IMR-90 (cell line): ENCODE measurements at regions not wholly inside any gene's neighbourhood (a gene's known extent, or its start where the extent isn't known, plus 50 kb on each side); places are given as distances from the start of the nearest gene placed in this dataset.

Experiments used
- ATAC-seq: fragments of 200-7000 bp; cut with Tn5 transposase; 2 replicates; pipeline ENCODE4 v1.9.1; 2020; ENCODE audit warnings: low read depth, mild to moderate bottlenecking, moderate library complexity
- BruUV-seq: library from RNA; stranded (reverse); fragments of 400-500 nt; replicated peaks from 2 replicates; lab custom pipeline; 2021; lab: Mats Ljungman, UMichigan
- CTCF ChIA-PET: fragments of 300-600 bp; formaldehyde crosslinking; extraction: SDS; loops from one replicate; lab custom pipeline; 2021; ENCODE audit warnings: antibody characterized with exemption; lab: Yijun Ruan, JAX
- POLR2A ChIA-PET: fragments of 300-600 bp; sonication (Branson Sonifier 250); formaldehyde crosslinking; loops from one replicate; lab custom pipeline; 2022; ENCODE audit warnings: antibody characterized with exemption; ENCODE audit not compliant: unreplicated experiment; lab: Charles Lee
- DNase-seq: peaks from one replicate; pipeline ENCODE4 v3.0.0; 2013
- H2AFZ ChIP-seq: replicated peaks from 2 replicates; pipeline ENCODE3; 2013; ENCODE audit warnings: low read length, mild to moderate bottlenecking; ENCODE audit not compliant: poor library complexity
- H2AK5ac ChIP-seq: 2 replicates; pipeline ENCODE4 v1.6.1; 2013; ENCODE audit warnings: low read depth, low read length, inconsistent platforms
- H2AK9ac ChIP-seq: replicated peaks from 2 replicates; pipeline ENCODE3; 2013; ENCODE audit warnings: mild to moderate bottlenecking, low read depth, low read length, moderate library complexity; ENCODE audit not compliant: poor library complexity
- H2BK120ac ChIP-seq: 2 replicates; pipeline ENCODE4 v1.6.1; 2013; ENCODE audit warnings: low read depth, low read length, inconsistent platforms
- H2BK15ac ChIP-seq: 3 replicates; pipeline ENCODE4 v1.6.1; 2013; ENCODE audit warnings: low read depth, low read length, inconsistent platforms
- H2BK20ac ChIP-seq: 2 replicates; pipeline ENCODE4 v1.6.1; 2013; ENCODE audit warnings: low read depth, mild to moderate bottlenecking, inconsistent platforms, low read length, moderate library complexity
- H2BK5ac ChIP-seq: 2 replicates; pipeline ENCODE4 v1.6.1; 2013; ENCODE audit warnings: mild to moderate bottlenecking, low read depth, low read length, inconsistent platforms; ENCODE audit not compliant: poor library complexity, severe bottlenecking
- H3K14ac ChIP-seq: replicated peaks from 2 replicates; pipeline ENCODE4 v1.6.1; 2013; ENCODE audit warnings: low read depth, low read length, inconsistent platforms
- H3K18ac ChIP-seq: 2 replicates; pipeline ENCODE4 v1.6.1; 2013; ENCODE audit warnings: low read depth, low read length, control low read depth
- H3K23ac ChIP-seq: 2 replicates; pipeline ENCODE4 v1.6.1; 2013; ENCODE audit warnings: low read depth, low read length, inconsistent platforms
- H3K27ac ChIP-seq: 2 replicates; pipeline ENCODE4 v1.5.1; 2013; ENCODE audit warnings: mild to moderate bottlenecking, control low read depth, low read length; ENCODE audit not compliant: insufficient read depth
- H3K27me3 ChIP-seq: 2 replicates; pipeline ENCODE4 v1.6.1; 2013; ENCODE audit warnings: low read length; ENCODE audit not compliant: control insufficient read depth, insufficient read depth
- H3K36me3 ChIP-seq: 2 replicates; pipeline ENCODE4 v1.6.1; 2013; ENCODE audit warnings: low read length, mixed read lengths; ENCODE audit not compliant: control insufficient read depth, insufficient read depth
- H3K4ac ChIP-seq: 2 replicates; pipeline ENCODE4 v1.6.1; 2013; ENCODE audit warnings: low read depth, low read length, inconsistent platforms
- H3K4me1 ChIP-seq: 2 replicates; pipeline ENCODE4 v1.6.1; 2013; ENCODE audit warnings: low read length, mixed read lengths; ENCODE audit not compliant: control insufficient read depth, insufficient read depth
- H3K4me2 ChIP-seq: 2 replicates; pipeline ENCODE4 v1.6.1; 2013; ENCODE audit warnings: low read depth, mild to moderate bottlenecking, control low read depth, low read length, moderate library complexity
- H3K4me3 ChIP-seq: 2 replicates; pipeline ENCODE4 v1.5.1; 2013; ENCODE audit warnings: low read depth, mild to moderate bottlenecking, control low read depth, low read length, moderate library complexity; ENCODE audit not compliant: insufficient read depth
- H3K56ac ChIP-seq: 2 replicates; pipeline ENCODE4 v1.6.1; 2013; ENCODE audit warnings: low read length, inconsistent platforms; ENCODE audit not compliant: insufficient read depth; ENCODE audit errors: extremely low read depth
- H3K79me1 ChIP-seq, 2 experiments: 2 replicates each; pipeline ENCODE4 v1.6.1; 2013; ENCODE audit warnings: low read length in 2 of 2, inconsistent platforms in 1 of 2, low read depth in 1 of 2
- H3K9ac ChIP-seq: 2 replicates; pipeline ENCODE4 v1.6.1; 2013; ENCODE audit warnings: low read depth, low read length, control low read depth
- H3K9me1 ChIP-seq: 2 replicates; pipeline ENCODE4 v1.6.1; 2013; ENCODE audit warnings: low read length, inconsistent platforms; ENCODE audit not compliant: insufficient read depth
- H3K9me3 ChIP-seq: 2 replicates; pipeline ENCODE4 v1.6.1; 2013; ENCODE audit warnings: low read length; ENCODE audit not compliant: control insufficient read depth, insufficient read depth
- H4K20me1 ChIP-seq: 2 replicates; pipeline ENCODE4 v1.6.1; 2013; ENCODE audit warnings: low read length, inconsistent platforms; ENCODE audit not compliant: insufficient read depth
- H4K5ac ChIP-seq: 2 replicates; pipeline ENCODE4 v1.6.1; 2013; ENCODE audit warnings: mild to moderate bottlenecking, low read depth, low read length, control low read depth
- H4K8ac ChIP-seq, 2 experiments: 2 replicates each; pipeline ENCODE4 v1.6.1; 2013; ENCODE audit warnings: low read depth in 2 of 2, low read length in 2 of 2, control low read depth in 1 of 2, inconsistent platforms in 1 of 2
- H4K91ac ChIP-seq: 2 replicates; pipeline ENCODE4 v1.6.1; 2013; ENCODE audit warnings: low read depth, low read length, inconsistent platforms; ENCODE audit not compliant: insufficient read depth
- BHLHE40 ChIP-seq: fragments of 150-350 bp; IDR thresholded peaks from 2 replicates; pipeline ENCODE4 v1.6.1; 2016; ENCODE audit warnings: mild to moderate bottlenecking, low read depth, low read length
- CEBPB ChIP-seq: IDR thresholded peaks from 2 replicates; pipeline ENCODE4 v1.6.1; 2012; ENCODE audit warnings: low read depth, low read length, improper control_type of control experiment
- CHD1 ChIP-seq: IDR thresholded peaks from 2 replicates; pipeline ENCODE4 v1.6.1; 2012; ENCODE audit warnings: low read depth, low read length, improper control_type of control experiment
- FOS ChIP-seq: fragments of 150-350 bp; IDR thresholded peaks from 2 replicates; pipeline ENCODE4 v1.6.1; 2016; ENCODE audit warnings: low read depth, low read length
- MAFK ChIP-seq: IDR thresholded peaks from 2 replicates; pipeline ENCODE4 v1.6.1; 2012; ENCODE audit warnings: low read depth, low read length, improper control_type of control experiment
- MAZ ChIP-seq: IDR thresholded peaks from 2 replicates; pipeline ENCODE4 v1.6.1; 2012; ENCODE audit warnings: low read depth, mild to moderate bottlenecking, low read length, improper control_type of control experiment, moderate library complexity, borderline replicate concordance
- MXI1 ChIP-seq: IDR thresholded peaks from 2 replicates; pipeline ENCODE4 v1.6.1; 2012; ENCODE audit warnings: low read depth, mild to moderate bottlenecking, low read length, moderate library complexity, borderline replicate concordance
- NFE2L2 ChIP-seq: fragments of 150-350 bp; IDR thresholded peaks from 2 replicates; pipeline ENCODE4 v1.6.1; 2016; ENCODE audit warnings: low read depth, mild to moderate bottlenecking, low read length
- POLR2A ChIP-seq: IDR thresholded peaks from 2 replicates; pipeline ENCODE4 v1.6.1; 2012; ENCODE audit warnings: mild to moderate bottlenecking, low read depth, low read length
- RAD21 ChIP-seq: IDR thresholded peaks from 2 replicates; pipeline ENCODE4 v1.6.1; 2012; ENCODE audit warnings: low read length, improper control_type of control experiment
- RCOR1 ChIP-seq: IDR thresholded peaks from 2 replicates; pipeline ENCODE4 v1.6.1; 2012; ENCODE audit warnings: mild to moderate bottlenecking, low read length, improper control_type of control experiment; ENCODE audit not compliant: insufficient replicate concordance
- RFX5 ChIP-seq: IDR thresholded peaks from 2 replicates; pipeline ENCODE4 v1.8.0; 2012; ENCODE audit warnings: low read depth, mild to moderate bottlenecking, low read length, moderate library complexity
- SMC3 ChIP-seq: fragments of 150-350 bp; IDR thresholded peaks from 2 replicates; pipeline ENCODE4 v1.6.1; 2016; ENCODE audit warnings: low read depth, mild to moderate bottlenecking, antibody characterized with exemption, low read length, moderate library complexity
- WGBS, 2 experiments: methylation state at CpG; one replicate each; pipeline versions ENCODE4 v1.1.5 to v1.1.7; 2013; ENCODE audit warnings: missing lambda C conversion rate in 2 of 2; ENCODE audit not compliant: insufficient read length in 1 of 2; ENCODE audit errors: extremely low coverage in 2 of 2; 5-methylcytosine and 5-hydroxymethylcytosine counted together
- dilution Hi-C: fragments of 300-500 bp; cut with HindIII; formaldehyde crosslinking; loops from one replicate; pipeline ENCODE4 v1.14.3; 2018; ENCODE audit warnings: low sequenced_read_pairs; ENCODE audit not compliant: unreplicated experiment
- in situ Hi-C: fragments of 300-500 bp; cut with MboI; formaldehyde crosslinking; loops from 3 replicates; pipeline ENCODE4 v1.14.3; 2019; ENCODE audit warnings: low sequenced_read_pairs, inconsistent platforms, mixed read lengths
- intact Hi-C: fragments of 100-400 bp; cut with micrococcal nuclease; formaldehyde crosslinking; loops from 2 replicates; pipeline ENCODE4 v1.10.0; 2022
- TF ChIP-seq, protein P1 (sequence below): fragments of 150-350 bp; IDR thresholded peaks from 2 replicates; pipeline ENCODE4 v1.6.1; 2017; ENCODE audit warnings: mild to moderate bottlenecking, antibody characterized with exemption, low read length, low read depth
- TF ChIP-seq, protein P2 (sequence below): fragments of 150-350 bp; IDR thresholded peaks from 2 replicates; pipeline ENCODE4 v1.6.1; 2016; ENCODE audit warnings: low read depth, mild to moderate bottlenecking, low read length, moderate library complexity, borderline replicate concordance
- TF ChIP-seq, protein P3 (sequence below): conservative IDR thresholded peaks from 2 replicates; pipeline ENCODE4 v1.5.1; 2012; ENCODE audit warnings: mild to moderate bottlenecking, low read depth, low read length, improper control_type of control experiment

DNA sequence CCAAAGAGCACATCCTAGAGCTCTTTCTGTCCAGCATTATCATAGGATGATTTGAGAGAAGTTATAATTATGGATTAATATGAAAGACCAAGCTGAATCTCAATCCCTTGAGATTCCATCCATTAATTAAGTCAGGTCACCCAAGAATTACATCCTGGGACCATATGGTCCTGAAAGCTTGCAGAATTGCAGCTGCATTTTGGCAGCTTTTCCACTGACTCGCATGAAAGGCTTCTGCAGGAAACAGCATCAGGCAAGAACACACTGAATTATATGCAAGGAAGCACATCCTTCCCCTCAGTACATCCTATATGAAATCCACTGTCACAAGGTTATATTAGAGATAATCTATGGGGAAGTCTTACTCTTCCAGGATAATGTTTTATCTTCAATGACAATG lies 109.1 kb upstream of the CTNND2 start:
- no CpG with 5 or more reads among the region's 1 CpG for WGBS, 2 experiments
- no peak for ATAC-seq
- Histone ChIP-seq H4K8ac (no peak overlapping the region), H2BK20ac (no peak overlapping the region), H3K4me2 (no peak overlapping the region), H3K9me1 (no peaks in the 10 kb centered on the region), H2AK9ac (no peak overlapping the region), H2BK120ac (no peak overlapping the region), H3K27me3 (no peaks in the 10 kb centered on the region), H4K20me1 (no peaks in the 10 kb centered on the region), H4K91ac (no peak overlapping the region), H3K4ac (no peak overlapping the region), H4K5ac (no peak overlapping the region), H3K27ac (no peak overlapping the region), H3K9me3 (peaks cover 3% of the 10 kb centered on the region), H3K4me1 (no peaks in the 10 kb centered on the region), H3K4me3 (no peak overlapping the region), H3K56ac (no peak overlapping the region), H2AFZ (no peak overlapping the region), H2AK5ac (no peak overlapping the region), H3K9ac (no peak overlapping the region), H2BK15ac (no peak overlapping the region), H3K18ac (no peak overlapping the region), H2BK5ac (no peak overlapping the region), H3K14ac (no peak overlapping the region), H3K79me1 (no peaks in the 10 kb centered on the region), H3K36me3 (no peaks in the 10 kb centered on the region), H3K23ac (no peak overlapping the region)
- dilution Hi-C loops: no loop called here
- no peak for DNase-seq
- POLR2A ChIA-PET: no interaction called here
- no TSS peak for BruUV-seq
- in situ Hi-C loops: no loop called here
- intact Hi-C loops: no loop called here
- TF ChIP-seq, protein P1, sequence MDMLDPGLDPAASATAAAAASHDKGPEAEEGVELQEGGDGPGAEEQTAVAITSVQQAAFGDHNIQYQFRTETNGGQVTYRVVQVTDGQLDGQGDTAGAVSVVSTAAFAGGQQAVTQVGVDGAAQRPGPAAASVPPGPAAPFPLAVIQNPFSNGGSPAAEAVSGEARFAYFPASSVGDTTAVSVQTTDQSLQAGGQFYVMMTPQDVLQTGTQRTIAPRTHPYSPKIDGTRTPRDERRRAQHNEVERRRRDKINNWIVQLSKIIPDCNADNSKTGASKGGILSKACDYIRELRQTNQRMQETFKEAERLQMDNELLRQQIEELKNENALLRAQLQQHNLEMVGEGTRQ: no peak
- no peak for TF ChIP-seq FOS
- TF ChIP-seq CEBPB: no peak
- no peak for TF ChIP-seq MAZ
- no peak for TF ChIP-seq POLR2A
- no peak for TF ChIP-seq RCOR1
- TF ChIP-seq BHLHE40: no peak
- TF ChIP-seq RFX5: no peak
- TF ChIP-seq CHD1: no peak
- TF ChIP-seq MXI1: no peak
- no peak for TF ChIP-seq RAD21
- TF ChIP-seq NFE2L2: no peak
- no peak for TF ChIP-seq SMC3
- TF ChIP-seq, protein P2, sequence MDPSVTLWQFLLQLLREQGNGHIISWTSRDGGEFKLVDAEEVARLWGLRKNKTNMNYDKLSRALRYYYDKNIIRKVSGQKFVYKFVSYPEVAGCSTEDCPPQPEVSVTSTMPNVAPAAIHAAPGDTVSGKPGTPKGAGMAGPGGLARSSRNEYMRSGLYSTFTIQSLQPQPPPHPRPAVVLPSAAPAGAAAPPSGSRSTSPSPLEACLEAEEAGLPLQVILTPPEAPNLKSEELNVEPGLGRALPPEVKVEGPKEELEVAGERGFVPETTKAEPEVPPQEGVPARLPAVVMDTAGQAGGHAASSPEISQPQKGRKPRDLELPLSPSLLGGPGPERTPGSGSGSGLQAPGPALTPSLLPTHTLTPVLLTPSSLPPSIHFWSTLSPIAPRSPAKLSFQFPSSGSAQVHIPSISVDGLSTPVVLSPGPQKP: no peak
- TF ChIP-seq MAFK: no peak
- TF ChIP-seq, protein P3, sequence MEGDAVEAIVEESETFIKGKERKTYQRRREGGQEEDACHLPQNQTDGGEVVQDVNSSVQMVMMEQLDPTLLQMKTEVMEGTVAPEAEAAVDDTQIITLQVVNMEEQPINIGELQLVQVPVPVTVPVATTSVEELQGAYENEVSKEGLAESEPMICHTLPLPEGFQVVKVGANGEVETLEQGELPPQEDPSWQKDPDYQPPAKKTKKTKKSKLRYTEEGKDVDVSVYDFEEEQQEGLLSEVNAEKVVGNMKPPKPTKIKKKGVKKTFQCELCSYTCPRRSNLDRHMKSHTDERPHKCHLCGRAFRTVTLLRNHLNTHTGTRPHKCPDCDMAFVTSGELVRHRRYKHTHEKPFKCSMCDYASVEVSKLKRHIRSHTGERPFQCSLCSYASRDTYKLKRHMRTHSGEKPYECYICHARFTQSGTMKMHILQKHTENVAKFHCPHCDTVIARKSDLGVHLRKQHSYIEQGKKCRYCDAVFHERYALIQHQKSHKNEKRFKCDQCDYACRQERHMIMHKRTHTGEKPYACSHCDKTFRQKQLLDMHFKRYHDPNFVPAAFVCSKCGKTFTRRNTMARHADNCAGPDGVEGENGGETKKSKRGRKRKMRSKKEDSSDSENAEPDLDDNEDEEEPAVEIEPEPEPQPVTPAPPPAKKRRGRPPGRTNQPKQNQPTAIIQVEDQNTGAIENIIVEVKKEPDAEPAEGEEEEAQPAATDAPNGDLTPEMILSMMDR: no peak
- CTCF ChIA-PET: interaction anchor here (0.8 kb wide), 1 partner anchor 10 kb away, joined by 3 read pairs; no protein-coding TSS in a partner anchor
